H7 (cell line): ENCODE measurements at regions not wholly inside any gene's neighbourhood (a gene's known extent, or its start where the extent isn't known, plus 50 kb on each side); places are given as distances from the start of the nearest gene placed in this dataset.
"Not testable (repeated sequence)": the region's sequence is repeated elsewhere in the genome, so short reads cannot be mapped to it uniquely, and the experiment has no call there.

ENCODE experiments used
- DNase-seq: peaks from one replicate; pipeline ENCODE4 v3.0.0; 2012
- H3K27me3 ChIP-seq: 2 replicates; pipeline ENCODE4 v1.6.0; 2011; ENCODE audit warnings: mild to moderate bottlenecking, low read length; ENCODE audit not compliant: control insufficient read depth, insufficient read depth
- H3K36me3 ChIP-seq: replicated peaks from 2 replicates; pipeline ENCODE4 v1.5.1; 2011; ENCODE audit warnings: low read length; ENCODE audit not compliant: control insufficient read depth, insufficient read depth
- H3K4me3 ChIP-seq: 2 replicates; pipeline ENCODE4 v1.5.1; 2011; ENCODE audit warnings: low read depth, mild to moderate bottlenecking, control low read depth, low read length, moderate library complexity; ENCODE audit not compliant: insufficient read depth

DNA sequence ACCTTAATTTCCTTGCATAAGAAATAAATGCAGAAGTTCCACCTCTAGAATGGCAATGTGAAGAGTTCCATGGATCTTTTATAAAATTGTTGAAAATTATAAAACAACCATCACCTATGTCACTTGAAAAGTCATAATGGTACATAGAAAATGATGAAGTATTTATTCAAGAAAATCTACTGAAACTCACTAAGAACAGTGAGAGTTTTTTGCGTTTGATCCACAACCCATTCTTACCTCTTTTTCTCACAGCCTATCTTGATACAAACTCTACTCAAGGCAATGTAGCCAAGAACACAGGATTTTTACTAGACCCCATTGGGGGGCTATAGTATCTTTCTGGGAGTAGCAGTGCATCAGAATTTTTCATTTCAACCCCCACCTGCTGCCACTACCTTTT lies 89.0 kb upstream of the KCNJ18 start:
- not testable (repeated sequence) for H3K36me3 ChIP-seq, DNase-seq, H3K27me3 ChIP-seq, H3K4me3 ChIP-seq

- not testable (repeated sequence) for H3K36me3 ChIP-seq, H3K27me3 ChIP-seq, H3K4me3 ChIP-seq, DNase-seq
Measured at GRCh38 chr17:21611443-21611842, 80.9 kb upstream of the KCNJ18 start.

DNA sequence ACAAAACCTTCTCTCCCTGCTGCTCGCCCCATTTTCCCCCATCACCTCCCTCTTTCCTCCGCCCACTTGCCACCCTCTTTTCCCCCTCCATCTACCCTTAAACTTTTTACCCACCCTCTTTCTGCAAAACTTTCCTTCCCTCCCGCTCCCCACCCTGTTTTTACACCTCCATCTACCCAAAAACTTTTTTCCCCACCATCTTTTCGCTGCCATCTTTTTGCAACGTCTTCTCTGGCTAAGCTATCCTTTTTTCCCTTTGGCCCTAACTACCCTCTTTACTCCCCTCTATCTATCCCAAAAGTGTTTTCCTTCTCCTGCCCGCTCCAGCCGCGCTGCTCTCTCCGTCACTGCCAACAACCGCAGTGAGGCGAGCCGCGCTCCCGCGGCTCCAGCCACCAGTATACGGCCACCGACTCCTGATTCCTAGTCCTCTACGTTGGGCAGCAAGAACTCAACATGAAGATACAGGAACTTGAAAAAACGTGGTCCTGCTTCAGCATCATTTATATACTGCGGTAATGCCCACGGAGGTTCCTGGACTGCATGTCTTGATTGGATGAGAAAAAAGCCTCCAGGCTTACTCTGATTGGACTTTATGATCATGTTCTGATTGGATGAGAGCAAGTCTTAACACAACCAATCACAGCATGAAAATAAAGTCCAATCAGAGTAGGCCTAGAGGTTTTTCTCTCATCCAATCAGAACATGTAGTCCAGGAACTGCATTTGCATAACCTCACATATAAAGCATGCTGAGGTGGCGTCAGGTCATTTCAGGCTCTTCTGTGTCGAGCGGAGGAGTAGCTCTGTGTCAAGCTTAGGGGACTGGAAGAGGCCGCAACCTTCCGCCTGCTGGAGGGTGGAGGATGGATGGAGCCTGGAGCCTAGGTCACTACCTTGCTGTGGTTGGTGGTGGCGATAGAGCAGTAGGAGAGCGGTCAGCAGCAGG lies 79.9 kb upstream of the KCNJ18 start:
- DNase-seq, H3K36me3 ChIP-seq, H3K27me3 ChIP-seq: not testable (repeated sequence)

DNA sequence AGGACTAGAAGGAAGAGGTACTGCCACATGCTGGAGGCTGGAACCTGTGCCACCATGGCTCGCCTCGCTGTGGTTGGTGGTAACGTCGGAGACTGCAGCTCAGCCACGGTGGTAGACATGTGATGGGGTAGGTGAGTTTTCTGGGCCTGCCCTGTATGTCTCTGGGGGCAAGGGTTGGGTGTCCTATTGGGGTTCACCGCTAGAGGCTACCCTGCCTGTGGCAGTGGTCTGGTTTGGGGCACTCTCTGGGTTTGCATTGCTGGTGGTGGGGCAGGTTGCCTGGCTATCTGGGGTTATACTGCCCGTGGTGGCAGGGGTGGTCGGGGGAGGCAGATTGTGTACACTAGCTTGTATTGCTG lies 79.3 kb upstream of the KCNJ18 start:
- Histone ChIP-seq H3K36me3 (no peaks in the 10 kb centered on the region), H3K27me3 (no peaks in the 10 kb centered on the region), H3K4me3 (no peak overlapping the region)
- DNase-seq: no peak

More for the DNA sequence above, 79.9 kb upstream of the KCNJ18 start:
- not testable (repeated sequence) for H3K4me3 ChIP-seq

GRCh38 chr17:21626987-21627386 lies 65.3 kb upstream of the KCNJ18 start:
- not testable (repeated sequence) for H3K4me3 ChIP-seq, DNase-seq, H3K27me3 ChIP-seq, H3K36me3 ChIP-seq
